Natural killer cell (primary cell): ENCODE measurements at regions not wholly inside any gene's neighbourhood (a gene's known extent, or its start where the extent isn't known, plus 50 kb on each side); places are given as distances from the start of the nearest gene placed in this dataset.

ENCODE experiments used
- ATAC-seq, 3 donors: fragments of 150-1000 bp in 2 of 3; fragments of 200-7000 bp in 1 of 3; cut with Tn5 transposase; 1 replicate in 1 of 3; 2 replicates in 2 of 3; pipeline ENCODE4 v1.10.0; 2021; ENCODE audit warnings: mild to moderate bottlenecking in 2 of 3, moderate library complexity in 2 of 3
- DNase-seq, 2 donors: peaks; one replicate each; pipeline versions ENCODE4 v3.0.0 to v3.0.0-alpha.2; 2013 to 2021; ENCODE audit warnings: mixed read lengths in 1 of 2
- H3K27ac ChIP-seq: one replicate; pipeline ENCODE4 v1.5.1; 2013; ENCODE audit warnings: mild to moderate bottlenecking, low read length
- H3K27me3 ChIP-seq: one replicate; pipeline ENCODE4 v1.6.1; 2013; ENCODE audit warnings: low read length; ENCODE audit not compliant: control insufficient read depth, insufficient read depth
- H3K36me3 ChIP-seq: one replicate; pipeline ENCODE4 v1.6.1; 2013; ENCODE audit warnings: low read length; ENCODE audit not compliant: control insufficient read depth, insufficient read depth
- H3K4me1 ChIP-seq: one replicate; pipeline ENCODE4 v1.6.1; 2013; ENCODE audit warnings: low read length; ENCODE audit not compliant: control insufficient read depth, insufficient read depth
- H3K4me3 ChIP-seq: one replicate; pipeline ENCODE4 v1.5.1; 2013; ENCODE audit warnings: low read length
- H3K9me3 ChIP-seq: one replicate; pipeline ENCODE4 v1.6.1; 2013; ENCODE audit warnings: low read length; ENCODE audit not compliant: control insufficient read depth, insufficient read depth
- H3K27ac Mint-ChIP-seq, 2 donors: one replicate each; pipeline ENCODE4 v1.8.0; 2022; ENCODE audit warnings: mild to moderate bottlenecking in 2 of 2, mixed read lengths in 2 of 2, moderate library complexity in 1 of 2
- H3K27me3 Mint-ChIP-seq, 2 donors: one replicate each; pipeline ENCODE4 v1.8.0; 2022; ENCODE audit warnings: low read depth in 2 of 2, mixed read lengths in 2 of 2
- H3K36me3 Mint-ChIP-seq: one replicate; pipeline ENCODE4 v1.8.0; 2022; ENCODE audit warnings: mixed read lengths
- H3K4me1 Mint-ChIP-seq, 2 donors: one replicate each; pipeline ENCODE4 v1.8.0; 2022; ENCODE audit warnings: mixed read lengths in 2 of 2
- H3K4me3 Mint-ChIP-seq: one replicate; pipeline ENCODE4 v1.8.0; 2022; ENCODE audit warnings: mild to moderate bottlenecking, moderate library complexity, mixed read lengths
- H3K9me3 Mint-ChIP-seq, 2 donors: one replicate each; pipeline ENCODE4 v1.8.0; 2022; ENCODE audit warnings: mixed read lengths in 2 of 2
- WGBS: methylation state at CpG from one replicate; pipeline ENCODE4 v1.1.7; 2013; ENCODE audit warnings: missing lambda C conversion rate; ENCODE audit not compliant: insufficient coverage; 5-methylcytosine and 5-hydroxymethylcytosine counted together
- intact Hi-C: fragments of 100-400 bp; cut with micrococcal nuclease; formaldehyde crosslinking; loops from one replicate; pipeline ENCODE4 v1.14.2; 2022
- TF ChIP-seq, protein P1 (sequence below): fragments of 200-600 bp; IDR thresholded peaks from one replicate; pipeline ENCODE4 v1.8.0; 2022; ENCODE audit warnings: antibody characterized with exemption

DNA sequence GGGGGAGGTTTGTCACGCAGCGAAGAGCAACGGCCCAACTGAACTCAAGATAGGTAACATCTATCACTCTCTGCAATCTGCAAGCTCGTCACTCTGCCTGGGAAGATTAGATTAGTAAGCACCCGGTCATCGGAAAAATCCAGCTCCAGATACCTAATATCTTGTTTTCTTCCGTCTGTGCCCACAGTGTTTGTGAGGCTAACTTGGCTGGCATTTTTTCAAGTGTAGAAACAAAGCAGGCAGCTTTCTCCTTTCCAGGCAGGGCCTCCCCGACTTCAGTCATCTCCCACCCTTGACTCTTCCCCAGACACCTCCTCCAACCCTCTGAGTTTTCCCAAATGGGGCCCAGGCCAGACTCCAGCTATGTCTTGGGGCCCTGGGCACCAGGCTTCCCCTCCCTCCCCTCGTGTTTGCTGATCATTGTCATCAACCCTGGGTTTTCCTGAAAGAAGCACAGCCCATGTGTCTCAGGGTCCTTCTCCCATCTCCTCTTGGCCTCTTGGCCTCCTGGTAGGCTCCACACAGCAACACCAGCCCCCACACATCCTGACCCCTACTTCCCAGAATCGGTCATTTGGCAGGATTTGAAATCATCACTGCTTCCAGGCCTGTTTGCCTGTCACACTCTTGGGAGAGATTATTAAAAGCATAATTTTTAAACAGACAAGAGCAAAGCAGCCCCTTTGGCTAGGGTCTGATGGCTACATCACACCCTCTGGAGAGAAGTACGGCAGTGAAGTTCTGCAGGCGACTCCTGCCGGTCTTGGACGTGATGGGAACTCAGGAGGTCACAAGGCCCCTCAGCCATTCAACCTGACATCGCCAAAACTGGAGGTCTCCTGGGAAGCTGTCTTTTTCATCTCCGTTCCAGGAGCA, 144.9 kb upstream of the ID2 start:
- peak overlapping the region; percentile 13 for H3K4me3 Mint-ChIP-seq
- Histone ChIP-seq H3K9me3 (no peaks in the 10 kb centered on the region), H3K4me3 (no peak overlapping the region), H3K27me3 (no peaks in the 10 kb centered on the region), H3K4me1 (peaks cover 77% of the 10 kb centered on the region), H3K27ac (no peak overlapping the region), H3K36me3 (no peaks in the 10 kb centered on the region)
- TF ChIP-seq, protein P1, sequence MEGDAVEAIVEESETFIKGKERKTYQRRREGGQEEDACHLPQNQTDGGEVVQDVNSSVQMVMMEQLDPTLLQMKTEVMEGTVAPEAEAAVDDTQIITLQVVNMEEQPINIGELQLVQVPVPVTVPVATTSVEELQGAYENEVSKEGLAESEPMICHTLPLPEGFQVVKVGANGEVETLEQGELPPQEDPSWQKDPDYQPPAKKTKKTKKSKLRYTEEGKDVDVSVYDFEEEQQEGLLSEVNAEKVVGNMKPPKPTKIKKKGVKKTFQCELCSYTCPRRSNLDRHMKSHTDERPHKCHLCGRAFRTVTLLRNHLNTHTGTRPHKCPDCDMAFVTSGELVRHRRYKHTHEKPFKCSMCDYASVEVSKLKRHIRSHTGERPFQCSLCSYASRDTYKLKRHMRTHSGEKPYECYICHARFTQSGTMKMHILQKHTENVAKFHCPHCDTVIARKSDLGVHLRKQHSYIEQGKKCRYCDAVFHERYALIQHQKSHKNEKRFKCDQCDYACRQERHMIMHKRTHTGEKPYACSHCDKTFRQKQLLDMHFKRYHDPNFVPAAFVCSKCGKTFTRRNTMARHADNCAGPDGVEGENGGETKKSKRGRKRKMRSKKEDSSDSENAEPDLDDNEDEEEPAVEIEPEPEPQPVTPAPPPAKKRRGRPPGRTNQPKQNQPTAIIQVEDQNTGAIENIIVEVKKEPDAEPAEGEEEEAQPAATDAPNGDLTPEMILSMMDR: no peak
- no peaks in the 10 kb centered on the region for H3K9me3 Mint-ChIP-seq
- DNase-seq (no peak), ATAC-seq (no peak)
- peaks cover 54 to 69% of the 10 kb centered on the region in 2 donors for H3K4me1 Mint-ChIP-seq
- H3K27me3 Mint-ChIP-seq: no peaks in the 10 kb centered on the region
- peak overlapping the region in 1 of 2 donors; percentile 82 for H3K27ac Mint-ChIP-seq
- intact Hi-C loops: no loop called here
- peaks cover 3% of the 10 kb centered on the region for H3K36me3 Mint-ChIP-seq
- WGBS: 90% methylated on average over 16 of the region's 16 CpGs

DNA sequence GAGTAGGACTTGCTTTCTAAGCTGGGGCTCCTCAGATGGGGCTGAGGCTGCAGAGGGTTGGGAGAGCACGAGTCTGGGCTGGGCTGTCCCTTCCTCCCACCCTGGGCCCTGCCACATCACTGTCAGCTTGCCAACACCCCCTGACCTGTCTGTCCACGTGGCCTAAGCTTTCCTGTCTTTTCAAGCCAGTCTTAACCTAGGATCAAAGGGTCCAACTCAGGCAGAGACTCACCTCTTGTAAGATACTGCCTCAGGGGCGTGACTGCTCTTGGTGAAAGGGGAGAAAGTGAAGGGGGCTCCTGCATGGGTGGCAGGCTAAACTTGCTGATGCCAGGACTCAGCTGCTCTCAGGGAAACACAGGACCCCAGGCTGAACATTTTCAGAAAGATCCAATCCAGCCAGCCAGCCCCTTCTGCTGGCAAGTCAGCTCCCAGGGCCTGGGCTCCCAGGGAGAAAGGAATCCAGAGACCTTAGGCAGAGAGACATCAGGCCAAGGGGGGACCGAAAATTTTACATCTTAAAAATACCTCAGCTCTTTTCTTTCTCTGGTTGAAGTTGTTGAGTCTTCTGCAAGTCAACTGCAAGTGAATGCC, 144.2 kb upstream of the ID2 start:
- 68% methylated on average over 3 of the region's 4 CpGs for WGBS
- H3K36me3 ChIP-seq: no peaks in the 10 kb centered on the region
- peaks cover 61 to 76% of the 10 kb centered on the region in 2 donors for H3K4me1 Mint-ChIP-seq
- peak overlapping the region; percentile 16 to 69 for H3K27ac Mint-ChIP-seq
- DNase-seq (no peak), ATAC-seq (no peak)
- intact Hi-C loops: no loop called here
- no peaks in the 10 kb centered on the region for H3K36me3 Mint-ChIP-seq
- H3K4me3 Mint-ChIP-seq: no peak overlapping the region
- H3K27ac ChIP-seq: no peak overlapping the region
- no peak overlapping the region for H3K4me3 ChIP-seq
- H3K27me3 ChIP-seq: no peaks in the 10 kb centered on the region
- H3K9me3 ChIP-seq: no peaks in the 10 kb centered on the region
- TF ChIP-seq, protein P1: no peak
- no peaks in the 10 kb centered on the region for H3K9me3 Mint-ChIP-seq
- peaks cover 84% of the 10 kb centered on the region for H3K4me1 ChIP-seq
- no peaks in the 10 kb centered on the region for H3K27me3 Mint-ChIP-seq

DNA sequence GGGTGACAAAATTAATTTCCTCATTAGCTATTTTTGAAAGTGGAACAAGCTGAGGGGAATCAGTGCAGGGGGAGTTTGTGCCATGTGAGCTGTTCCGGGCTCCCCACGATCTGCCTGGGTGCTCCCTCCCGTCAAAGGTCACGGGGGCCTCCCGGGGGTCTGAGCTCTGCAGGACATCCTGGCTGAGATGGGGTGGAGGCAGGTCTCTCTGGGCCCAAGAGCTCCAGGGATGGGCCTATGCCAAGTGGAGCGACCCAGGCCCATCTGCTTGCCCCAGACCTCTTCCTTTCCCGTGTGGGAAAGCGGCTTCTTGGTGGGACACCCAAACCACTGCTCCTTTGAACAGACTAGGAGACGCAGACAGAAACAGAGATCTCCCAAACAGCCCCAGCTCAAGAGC, 143.3 kb upstream of the ID2 start:
- H3K9me3 ChIP-seq: no peaks in the 10 kb centered on the region
- H3K4me1 ChIP-seq: peaks cover 92% of the 10 kb centered on the region
- intact Hi-C loops: no loop called here
- Mint-ChIP-seq H3K9me3 (no peaks in the 10 kb centered on the region), H3K27ac (peak overlapping the region; percentile 16 to 69), H3K4me3 (no peak overlapping the region), H3K36me3 (no peaks in the 10 kb centered on the region), H3K27me3 (no peaks in the 10 kb centered on the region), H3K4me1 (peaks cover 70 to 83% of the 10 kb centered on the region in 2 donors)
- H3K4me3 ChIP-seq: no peak overlapping the region
- no peak for ATAC-seq
- DNase-seq: no peak
- no peaks in the 10 kb centered on the region for H3K36me3 ChIP-seq
- TF ChIP-seq, protein P1: no peak
- H3K27me3 ChIP-seq: no peaks in the 10 kb centered on the region
- 73% methylated on average over 9 of the region's 9 CpGs for WGBS
- H3K27ac ChIP-seq: no peak overlapping the region
